H9 (cell line): ENCODE measurements at regions not wholly inside any gene's neighbourhood (a gene's known extent, or its start where the extent isn't known, plus 50 kb on each side); places are given as distances from the start of the nearest gene placed in this dataset.
"Not testable (repeated sequence)": the region's sequence is repeated elsewhere in the genome, so short reads cannot be mapped to it uniquely, and the experiment has no call there.

Source experiments
- DNase-seq: peaks from one replicate; pipeline ENCODE4 v3.0.0-alpha.2; 2017
- H2AFZ ChIP-seq: one replicate; pipeline ENCODE4 v1.6.1; 2013; ENCODE audit warnings: mild to moderate bottlenecking, low read length, control low read depth, moderate library complexity
- H2AK5ac ChIP-seq: 2 replicates; pipeline ENCODE4 v1.6.1; 2013; ENCODE audit warnings: low read length, control low read depth, mixed read lengths; ENCODE audit not compliant: insufficient read length
- H2BK120ac ChIP-seq: one replicate; pipeline ENCODE4 v1.6.1; 2013; ENCODE audit warnings: low read depth, mild to moderate bottlenecking, low read length, control low read depth, inconsistent platforms; ENCODE audit not compliant: poor library complexity, severe bottlenecking
- H2BK12ac ChIP-seq: 2 replicates; pipeline ENCODE4 v1.6.1; 2013; ENCODE audit warnings: low read length, control low read depth, mixed read lengths, low read depth; ENCODE audit not compliant: insufficient read length
- H2BK15ac ChIP-seq: 2 replicates; pipeline ENCODE4 v1.6.1; 2013; ENCODE audit warnings: low read depth, low read length, control low read depth
- H2BK20ac ChIP-seq: one replicate; pipeline ENCODE4 v1.6.1; 2013; ENCODE audit warnings: low read depth, mild to moderate bottlenecking, low read length, control low read depth, inconsistent platforms; ENCODE audit not compliant: poor library complexity, severe bottlenecking
- H2BK5ac ChIP-seq: 2 replicates; pipeline ENCODE4 v1.6.1; 2013; ENCODE audit warnings: low read length, control low read depth, mixed read lengths; ENCODE audit not compliant: insufficient read length
- H3K14ac ChIP-seq: 2 replicates; pipeline ENCODE4 v1.6.1; 2013; ENCODE audit warnings: low read length, control low read depth; ENCODE audit not compliant: insufficient read depth
- H3K18ac ChIP-seq: 2 replicates; pipeline ENCODE4 v1.6.1; 2013; ENCODE audit warnings: low read depth, mild to moderate bottlenecking, mixed read lengths, low read length, control low read depth; ENCODE audit not compliant: insufficient read length
- H3K23ac ChIP-seq: 2 replicates; pipeline ENCODE4 v1.6.1; 2013; ENCODE audit warnings: low read length, control low read depth, mixed read lengths, low read depth; ENCODE audit not compliant: insufficient read length
- H3K23me2 ChIP-seq: 2 replicates; pipeline ENCODE4 v1.6.1; 2013; ENCODE audit warnings: low read depth, mild to moderate bottlenecking, mixed read lengths, low read length, control low read depth; ENCODE audit not compliant: insufficient read length, poor library complexity, severe bottlenecking
- H3K27ac ChIP-seq: 2 replicates; pipeline ENCODE4 v1.5.1; 2013; ENCODE audit warnings: low read length, control low read depth, mixed read lengths, low read depth; ENCODE audit not compliant: insufficient read length
- H3K27me3 ChIP-seq: 2 replicates; pipeline ENCODE4 v1.6.1; 2013; ENCODE audit warnings: low read length, control low read depth, inconsistent platforms; ENCODE audit not compliant: insufficient read depth
- H3K4ac ChIP-seq: 2 replicates; pipeline ENCODE4 v1.6.1; 2013; ENCODE audit warnings: low read depth, mild to moderate bottlenecking, control low read depth, inconsistent platforms, low read length, moderate library complexity
- H3K4me1 ChIP-seq: 2 replicates; pipeline ENCODE4 v1.6.1; 2013; ENCODE audit warnings: low read length, control low read depth, inconsistent platforms; ENCODE audit not compliant: insufficient read depth
- H3K4me2 ChIP-seq: 2 replicates; pipeline ENCODE4 v1.6.1; 2013; ENCODE audit warnings: low read length, control low read depth, mixed read lengths; ENCODE audit not compliant: insufficient read length, insufficient read depth
- H3K56ac ChIP-seq: 2 replicates; pipeline ENCODE4 v1.6.1; 2013; ENCODE audit warnings: low read depth, mild to moderate bottlenecking, mixed read lengths, low read length, control low read depth; ENCODE audit not compliant: insufficient read length
- H3K79me1 ChIP-seq: 2 replicates; pipeline ENCODE4 v1.6.1; 2013; ENCODE audit warnings: low read depth, mild to moderate bottlenecking, moderate library complexity, low read length, control low read depth, inconsistent platforms; ENCODE audit not compliant: insufficient read depth, poor library complexity, severe bottlenecking
- H3K79me2 ChIP-seq: 2 replicates; pipeline ENCODE4 v1.6.1; 2013; ENCODE audit warnings: low read length, control low read depth, inconsistent platforms; ENCODE audit not compliant: insufficient read depth
- H3K9ac ChIP-seq: 2 replicates; pipeline ENCODE4 v1.6.1; 2013; ENCODE audit warnings: low read length, control low read depth, mixed read lengths; ENCODE audit not compliant: insufficient read length; ENCODE audit errors: extremely low read depth
- H3K9me3 ChIP-seq: one replicate; pipeline ENCODE4 v1.6.1; 2013; ENCODE audit warnings: low read depth, low read length, inconsistent platforms; ENCODE audit not compliant: control insufficient read depth
- H3T11ph ChIP-seq: one replicate; pipeline ENCODE4 v1.6.1; 2013; ENCODE audit warnings: mild to moderate bottlenecking, low read length, control low read depth, inconsistent platforms
- H4K20me1 ChIP-seq: one replicate; pipeline ENCODE4 v1.6.1; 2013; ENCODE audit not compliant: control insufficient read depth, insufficient read length, insufficient read depth
- H4K5ac ChIP-seq: 2 replicates; pipeline ENCODE4 v1.6.1; 2013; ENCODE audit warnings: low read depth, mild to moderate bottlenecking, mixed read lengths, low read length, control low read depth; ENCODE audit not compliant: insufficient read length
- H4K8ac ChIP-seq: replicated peaks from 2 replicates; pipeline ENCODE4 v1.6.1; 2013; ENCODE audit warnings: low read length, control low read depth, mixed read lengths, low read depth; ENCODE audit not compliant: insufficient read length
- H4K91ac ChIP-seq: 2 replicates; pipeline ENCODE4 v1.6.1; 2013; ENCODE audit warnings: low read depth, mild to moderate bottlenecking, moderate library complexity, mixed read lengths, low read length, control low read depth; ENCODE audit not compliant: insufficient read length
- H3K27ac Mint-ChIP-seq, 3 experiments: 2 replicates in 2 of 3; 3 replicates in 1 of 3; pipeline ENCODE4 v1.8.0; 2020 to 2021; ENCODE audit warnings: mixed read lengths in 3 of 3, mild to moderate bottlenecking in 1 of 3, moderate library complexity in 1 of 3
- H3K27me3 Mint-ChIP-seq: 2 replicates; pipeline ENCODE4 v1.8.0; 2021; ENCODE audit warnings: low read depth, mild to moderate bottlenecking, moderate library complexity, mixed read lengths
- H3K36me3 Mint-ChIP-seq, 3 experiments: 2 replicates in 2 of 3; 3 replicates in 1 of 3; pipeline ENCODE4 v1.8.0; 2020 to 2021; ENCODE audit warnings: low read depth in 3 of 3, mixed read lengths in 3 of 3; ENCODE audit not compliant: insufficient read depth in 1 of 3
- H3K4me1 Mint-ChIP-seq, 2 experiments: 2 replicates each; pipeline ENCODE4 v1.8.0; 2020; ENCODE audit warnings: mixed read lengths in 2 of 2
- H3K4me3 Mint-ChIP-seq, 2 experiments: 2 replicates in 1 of 2; 3 replicates in 1 of 2; pipeline ENCODE4 v1.8.0; 2020 to 2021; ENCODE audit warnings: mild to moderate bottlenecking in 2 of 2, mixed read lengths in 2 of 2, moderate library complexity in 1 of 2
- H3K9me3 Mint-ChIP-seq, 2 experiments: 2 replicates in 1 of 2; 3 replicates in 1 of 2; pipeline ENCODE4 v1.8.0; 2020; ENCODE audit warnings: mild to moderate bottlenecking in 2 of 2, mixed read lengths in 2 of 2, moderate library complexity in 1 of 2
- WGBS: extraction: QIAGEN DNeasy Blood & Tissue Kit; methylation state at CpG from one replicate; pipeline ENCODE4 v1.1.7; 2013; ENCODE audit warnings: missing lambda C conversion rate, low lambda C conversion rate, mixed read lengths; ENCODE audit not compliant: insufficient read length; ENCODE audit errors: extremely low coverage; 5-methylcytosine and 5-hydroxymethylcytosine counted together

- H3K9me3 Mint-ChIP-seq, result peaks cover 0 to 18% of the 10 kb centered on the region in 2 experiments; a peak in 2 of 5 replicates
- not testable (repeated sequence) for H4K5ac ChIP-seq, DNase-seq
Observed at GRCh38 chr2:131922854-131923253, 238.9 kb downstream of the ANKRD30BL start.

More at GRCh38 chr2:131922854-131923253, 238.9 kb downstream of the ANKRD30BL start:
- not testable (repeated sequence) for H4K8ac ChIP-seq, H3K4me1 ChIP-seq, H3K14ac ChIP-seq, H3K23me2 ChIP-seq, H3K56ac ChIP-seq, H2BK5ac ChIP-seq, H2BK12ac ChIP-seq, H4K91ac ChIP-seq, H3K4ac ChIP-seq, H3K9me3 ChIP-seq, H4K20me1 ChIP-seq, H3K4me1 Mint-ChIP-seq, H2AFZ ChIP-seq, H3K9ac ChIP-seq, H3T11ph ChIP-seq, H3K23ac ChIP-seq, H3K27me3 Mint-ChIP-seq, H2BK20ac ChIP-seq, H3K36me3 Mint-ChIP-seq, H3K27ac Mint-ChIP-seq, H2BK120ac ChIP-seq, H3K27me3 ChIP-seq, H2BK15ac ChIP-seq, H3K4me3 Mint-ChIP-seq, H3K27ac ChIP-seq, H3K79me2 ChIP-seq, H3K18ac ChIP-seq, H3K4me2 ChIP-seq, H3K79me1 ChIP-seq, H2AK5ac ChIP-seq
- WGBS, result no CpG with 5 or more reads among the region's 2 CpGs
